T follicular helper cell (primary cell): ENCODE measurements at regions not wholly inside any gene's neighbourhood (a gene's known extent, or its start where the extent isn't known, plus 50 kb on each side); places are given as distances from the start of the nearest gene placed in this dataset.

ENCODE experiments used
- DNase-seq: peaks from one replicate; pipeline ENCODE4 v3.0.0-alpha.2; 2020; ENCODE audit warnings: low read depth

GRCh38 chr5:173831196-173831914, 56.8 kb upstream of the CPEB4 start:
- DNase-seq = no peak

- no peak for DNase-seq
These were observed 55.8 kb upstream of the CPEB4 start for GRCh38 chr5:173832386-173832785.

GRCh38 chr5:173833196-173833985, 54.8 kb upstream of the CPEB4 start:
- no peak for DNase-seq

- DNase-seq = no peak
These were observed 53.9 kb upstream of the CPEB4 start for GRCh38 chr5:173834071-173834771.

GRCh38 chr5:173835131-173835530, 53.0 kb upstream of the CPEB4 start:
- DNase-seq = no peak

GRCh38 chr5:173835661-173836060, 52.5 kb upstream of the CPEB4 start:
- no peak for DNase-seq

- no peak for DNase-seq
These were observed 50.5 kb upstream of the CPEB4 start for GRCh38 chr5:173837654-173838053.
